Keratinocyte (primary cell): ENCODE measurements at regions not wholly inside any gene's neighbourhood (a gene's known extent, or its start where the extent isn't known, plus 50 kb on each side); places are given as distances from the start of the nearest gene placed in this dataset.

Experiments used
- DNase-seq: peaks from one replicate; pipeline ENCODE4 v3.0.0-alpha.2; 2011; ENCODE audit warnings: low read depth, missing footprints, low spot score
- FAIRE-seq: peaks from 2 replicates; lab custom pipeline; 2011; peaks lifted over from hg19 to GRCh38; lab: Jason Lieb, UNC
- H2AFZ ChIP-seq: 2 replicates; pipeline ENCODE4 v1.6.0; 2012; ENCODE audit warnings: low read length, control low read depth, inconsistent platforms; ENCODE audit not compliant: control insufficient read depth
- H3K27ac ChIP-seq: 2 replicates; pipeline ENCODE4 v1.5.1; 2011; ENCODE audit warnings: low read length; ENCODE audit not compliant: control insufficient read depth, insufficient read depth
- H3K27me3 ChIP-seq: 3 replicates; pipeline ENCODE4 v1.6.0; 2011; ENCODE audit warnings: low read length; ENCODE audit not compliant: control insufficient read depth, insufficient read depth; ENCODE audit errors: extremely low read depth
- H3K36me3 ChIP-seq, 2 experiments: 2 replicates in 1 of 2; 3 replicates in 1 of 2; pipeline ENCODE4 v1.5.1; 2011; ENCODE audit warnings: low read length in 2 of 2, mild to moderate bottlenecking in 1 of 2; ENCODE audit not compliant: control insufficient read depth in 2 of 2, insufficient read depth in 2 of 2; ENCODE audit errors: extremely low read depth in 1 of 2
- H3K4me1 ChIP-seq: 3 replicates; pipeline ENCODE4 v1.5.1; 2011; ENCODE audit warnings: low read length; ENCODE audit not compliant: control insufficient read depth, insufficient read depth; ENCODE audit errors: extremely low read depth
- H3K4me2 ChIP-seq: 3 replicates; pipeline ENCODE4 v1.6.0; 2011; ENCODE audit warnings: low read depth, low read length; ENCODE audit not compliant: control insufficient read depth, insufficient read depth; ENCODE audit errors: extremely low read depth
- H3K4me3 ChIP-seq, 3 experiments: fragments of 200-600 bp in 1 of 3; sonication (generic) in 1 of 3; 2 replicates in 2 of 3; 3 replicates in 1 of 3; pipeline ENCODE4 v1.5.1; 2011 to 2016; ENCODE audit warnings: low read length in 3 of 3, mild to moderate bottlenecking in 3 of 3, control low read depth in 2 of 3, inconsistent platforms in 1 of 3, low read depth in 1 of 3, mixed read lengths in 1 of 3, mixed run types in 1 of 3, moderate library complexity in 1 of 3; ENCODE audit not compliant: control insufficient read depth in 2 of 3, insufficient read depth in 2 of 3; ENCODE audit errors: extremely low read depth in 1 of 3
- H3K79me2 ChIP-seq: 2 replicates; pipeline ENCODE4 v1.6.0; 2012; ENCODE audit warnings: low read length; ENCODE audit not compliant: control insufficient read depth, insufficient read depth
- H3K9ac ChIP-seq: 3 replicates; pipeline ENCODE4 v1.6.0; 2011; ENCODE audit warnings: low read length; ENCODE audit not compliant: control insufficient read depth, insufficient read depth; ENCODE audit errors: extremely low read depth
- H3K9me1 ChIP-seq: 3 replicates; pipeline ENCODE4 v1.6.0; 2011; ENCODE audit warnings: low read length; ENCODE audit not compliant: control insufficient read depth, insufficient read depth; ENCODE audit errors: extremely low read depth
- H3K9me3 ChIP-seq: 2 replicates; pipeline ENCODE4 v1.5.1; 2012; ENCODE audit warnings: low read depth, low read length; ENCODE audit not compliant: control insufficient read depth
- H4K20me1 ChIP-seq: 3 replicates; pipeline ENCODE4 v1.6.0; 2011; ENCODE audit warnings: low read length; ENCODE audit not compliant: control insufficient read depth, insufficient read depth; ENCODE audit errors: extremely low read depth
- CTCF ChIP-seq, 3 experiments: IDR thresholded peaks in 1 of 3; conservative IDR thresholded peaks in 1 of 3; optimal IDR thresholded peaks in 1 of 3; 2 replicates in 2 of 3; 3 replicates in 1 of 3; pipeline versions ENCODE3 to v1.5.1; 2011; ENCODE audit warnings: low read length in 3 of 3, mild to moderate bottlenecking in 3 of 3, moderate library complexity in 2 of 3, control low read depth in 1 of 3, inconsistent platforms in 1 of 3; ENCODE audit not compliant: insufficient read depth in 2 of 3; ENCODE audit errors: extremely low read depth in 1 of 3
- EZH2 ChIP-seq: IDR thresholded peaks from one replicate; pipeline ENCODE4 v1.6.1; 2012; ENCODE audit warnings: inconsistent platforms, mild to moderate bottlenecking, low read length, moderate library complexity
- dilution Hi-C: fragments of 300-500 bp; cut with MboI; formaldehyde crosslinking; loops from one replicate; pipeline ENCODE4 v1.7.0; 2020; ENCODE audit warnings: low sequenced_read_pairs; ENCODE audit not compliant: extremely low pct_ligation_motif_present

GRCh38 chr1:56036479-56036878 lies 542.9 kb downstream of the PLPP3 start:
- H3K4me1 ChIP-seq = no peaks in the 10 kb centered on the region
- H3K27ac ChIP-seq = no peak overlapping the region
- H2AFZ ChIP-seq = no peak overlapping the region
- no peaks in the 10 kb centered on the region for H3K9me3 ChIP-seq
- H3K79me2 ChIP-seq = no peaks in the 10 kb centered on the region
- H4K20me1 ChIP-seq = no peaks in the 10 kb centered on the region
- no peaks in the 10 kb centered on the region for H3K9me1 ChIP-seq
- FAIRE-seq (no peak), DNase-seq (no peak)
- no peak overlapping the region for H3K4me2 ChIP-seq
- H3K9ac ChIP-seq = no peak overlapping the region
- no peaks in the 10 kb centered on the region for H3K27me3 ChIP-seq
- TF ChIP-seq CTCF (optimal IDR thresholded peaks at IDR 0.05 in 1 of 3, IDR thresholded peaks at IDR 0.05 in 1 of 3, conservative IDR thresholded peaks at IDR 0.05 in 1 of 3; ENCODE audit: extremely low read depth in 1 of 3, insufficient read depth in 2 of 3, low read length in 3 of 3) (no peak), EZH2 (no peak)
- no peaks in the 10 kb centered on the region for H3K36me3 ChIP-seq
- dilution Hi-C loops = no loop called here
- no peak overlapping the region for H3K4me3 ChIP-seq

- Histone ChIP-seq H3K9ac (no peak overlapping the region), H3K4me1 (no peaks in the 10 kb centered on the region), H3K79me2 (no peaks in the 10 kb centered on the region), H3K27me3 (no peaks in the 10 kb centered on the region), H3K4me2 (no peak overlapping the region), H3K27ac (no peak overlapping the region), H4K20me1 (no peaks in the 10 kb centered on the region), H3K4me3 (no peak overlapping the region), H2AFZ (no peak overlapping the region), H3K9me1 (no peaks in the 10 kb centered on the region), H3K36me3 (no peaks in the 10 kb centered on the region), H3K9me3 (no peaks in the 10 kb centered on the region)
- no peak for TF ChIP-seq CTCF (optimal IDR thresholded peaks at IDR 0.05 in 1 of 3, IDR thresholded peaks at IDR 0.05 in 1 of 3, conservative IDR thresholded peaks at IDR 0.05 in 1 of 3; ENCODE audit: extremely low read depth in 1 of 3, insufficient read depth in 2 of 3, low read length in 3 of 3)
- TF ChIP-seq EZH2 = no peak
- FAIRE-seq = no peak
- dilution Hi-C loops = no loop called here
- no peak for DNase-seq
These were observed 544.4 kb downstream of the PLPP3 start for GRCh38 chr1:56034847-56035481.
